ENCODE measurements at regions not wholly inside any gene's neighbourhood (a gene's known extent, or its start where the extent isn't known, plus 50 kb on each side); places are given as distances from the start of the nearest gene placed in this dataset.

DNA sequence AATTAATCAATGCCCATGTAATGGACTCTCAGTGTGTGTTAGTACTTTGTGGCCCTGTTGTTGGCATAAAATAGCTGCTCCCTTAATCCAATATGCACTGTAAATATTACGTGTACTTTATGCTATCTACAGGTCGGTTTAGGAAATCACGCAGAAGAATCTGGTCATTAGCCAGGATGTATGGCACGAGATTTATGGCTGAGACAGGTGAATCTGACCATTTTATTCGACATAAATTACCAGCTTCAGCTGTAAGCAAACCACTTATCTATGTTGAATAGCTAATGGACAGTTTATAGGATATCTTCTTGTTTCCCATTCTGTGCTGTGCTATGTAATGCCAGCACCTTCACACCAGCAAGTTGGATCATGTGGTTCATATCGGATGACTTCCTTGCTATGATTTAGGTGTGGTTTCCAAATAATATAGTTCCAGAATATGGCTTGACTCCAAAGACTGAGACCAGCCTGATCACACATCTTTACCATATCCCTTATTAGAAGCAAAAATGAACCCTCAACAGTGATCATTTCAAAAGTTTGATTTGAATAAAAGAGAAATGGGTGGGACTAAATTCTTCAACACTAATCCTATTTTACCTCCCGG lies 301.4 kb downstream of the AHR start:
- no peak for TF ChIP-seq CTCF (IDR thresholded peaks at IDR 0.05)
- TF ChIP-seq POLR2A (IDR thresholded peaks at IDR 0.05): no peak
